GM12878 (cell line): ENCODE measurements at regions not wholly inside any gene's neighbourhood (a gene's known extent, or its start where the extent isn't known, plus 50 kb on each side); places are given as distances from the start of the nearest gene placed in this dataset.

Experiments used
- ATAC-seq: fragments of 200-7000 bp; cut with Tn5 transposase; 3 replicates; pipeline ENCODE4 v1.9.1; 2020; ENCODE audit warnings: mild to moderate bottlenecking, moderate library complexity
- BruUV-seq: library from RNA; stranded (reverse); fragments of 400-500 nt; replicated peaks from 2 replicates; lab custom pipeline; 2021; lab: Mats Ljungman, UMichigan
- CTCF ChIA-PET: fragments of 300-600 bp; sonication (Branson Sonifier 250); formaldehyde crosslinking; extraction: SDS; loops from one replicate; lab custom pipeline; 2021; ENCODE audit warnings: inconsistent platforms; lab: Yijun Ruan, JAX
- POLR2A ChIA-PET: fragments of 350-600 bp; formaldehyde crosslinking; extraction: SDS; loops from one replicate; lab custom pipeline; 2021; ENCODE audit warnings: inconsistent platforms; lab: Charles Lee
- RAD21 ChIA-PET: fragments of 300-600 bp; sonication (Branson Sonifier 250); formaldehyde crosslinking; loops from one replicate; lab custom pipeline; 2023; ENCODE audit warnings: antibody characterized with exemption; ENCODE audit not compliant: unreplicated experiment; lab: Charles Lee
- SMC1A ChIA-PET: fragments of 300-600 bp; sonication (Branson Sonifier 250); formaldehyde crosslinking; loops from one replicate; lab custom pipeline; 2023; ENCODE audit not compliant: unreplicated experiment, uncharacterized antibody; lab: Charles Lee
- DNase-seq: peaks from one replicate; pipeline ENCODE4 v3.0.0-alpha.2; 2011; ENCODE audit warnings: low read depth, low spot score
- FAIRE-seq: peaks from 3 replicates; lab custom pipeline; 2011; peaks lifted over from hg19 to GRCh38; lab: Jason Lieb, UNC
- H2AFZ ChIP-seq: 2 replicates; pipeline ENCODE4 v1.6.0; 2011; ENCODE audit warnings: low read depth, low read length, control low read depth; ENCODE audit not compliant: control insufficient read depth
- H3K27ac ChIP-seq: 2 replicates; pipeline ENCODE4 v1.5.1; 2011; ENCODE audit warnings: control low read depth; ENCODE audit not compliant: control insufficient read depth, insufficient read depth
- H3K27me3 ChIP-seq, 2 experiments: replicated peaks in 1 of 2; 2 replicates each; pipeline versions ENCODE4 v1.6.0 to v1.6.1; 2011; ENCODE audit warnings: low read length in 1 of 2; ENCODE audit not compliant: control insufficient read depth in 2 of 2, insufficient read depth in 2 of 2
- H3K36me3 ChIP-seq, 2 experiments: 2 replicates each; pipeline ENCODE4 v1.5.1; 2011; ENCODE audit warnings: low read length in 1 of 2; ENCODE audit not compliant: control insufficient read depth in 2 of 2, insufficient read depth in 2 of 2
- H3K4me1 ChIP-seq: 2 replicates; pipeline ENCODE4 v1.6.1; 2011; ENCODE audit warnings: mild to moderate bottlenecking, low read length, moderate library complexity, mixed read lengths; ENCODE audit not compliant: control insufficient read depth, insufficient read depth
- H3K4me2 ChIP-seq: 2 replicates; pipeline ENCODE4 v1.6.0; 2011; ENCODE audit warnings: control low read depth; ENCODE audit not compliant: control insufficient read depth, insufficient read depth
- H3K4me3 ChIP-seq: fragments of 200-600 bp; sonication (generic); 2 replicates; pipeline ENCODE4 v1.5.1; 2016
- H3K79me2 ChIP-seq: 2 replicates; pipeline ENCODE4 v1.6.0; 2011; ENCODE audit warnings: low read length; ENCODE audit not compliant: control insufficient read depth, insufficient read depth
- H3K9ac ChIP-seq: 2 replicates; pipeline ENCODE4 v1.8.0; 2011; ENCODE audit warnings: low read length, control low read depth, mixed read lengths; ENCODE audit not compliant: control insufficient read depth, insufficient read depth
- H3K9me3 ChIP-seq: replicated peaks from 3 replicates; pipeline ENCODE4 v1.5.1; 2011; ENCODE audit warnings: mild to moderate bottlenecking, low read length; ENCODE audit not compliant: control insufficient read depth, insufficient read depth
- H4K20me1 ChIP-seq: 2 replicates; pipeline ENCODE4 v1.6.0; 2011; ENCODE audit not compliant: control insufficient read depth, insufficient read depth
- CHD2 ChIP-seq: IDR thresholded peaks from 2 replicates; pipeline ENCODE4 v1.6.1; 2011; ENCODE audit warnings: low read depth, low read length, improper control_type of control experiment, borderline replicate concordance
- CREM ChIP-seq: IDR thresholded peaks from 2 replicates; pipeline ENCODE4 v1.6.1; 2014; ENCODE audit warnings: antibody characterized with exemption, low read depth
- JUNB ChIP-seq: IDR thresholded peaks from 2 replicates; pipeline ENCODE4 v1.6.1; 2016; ENCODE audit warnings: antibody characterized with exemption, mild to moderate bottlenecking
- KDM1A ChIP-seq: fragments of 200-600 bp; sonication (generic); IDR thresholded peaks from 2 replicates; pipeline ENCODE4 v1.6.1; 2016; ENCODE audit warnings: borderline replicate concordance
- NBN ChIP-seq: fragments of 450-650 bp; IDR thresholded peaks from 2 replicates; pipeline ENCODE4 v1.6.1; 2016
- RFX5 ChIP-seq: IDR thresholded peaks from 2 replicates; pipeline ENCODE4 v1.6.1; 2011; ENCODE audit warnings: low read depth, low read length, improper control_type of control experiment
- RUNX3 ChIP-seq: IDR thresholded peaks from 2 replicates; pipeline ENCODE4 v1.6.1; 2012; ENCODE audit warnings: low read length, inconsistent platforms
- ZNF217 ChIP-seq: fragments of 450-650 bp; IDR thresholded peaks from 2 replicates; pipeline ENCODE4 v1.6.1; 2017; ENCODE audit warnings: antibody characterized with exemption, mild to moderate bottlenecking
- WGBS: methylation state at CpG from one replicate; pipeline ENCODE4 v1.1.6; 2016; ENCODE audit warnings: low lambda C conversion rate; ENCODE audit not compliant: insufficient replicate concordance, insufficient coverage; ENCODE audit errors: missing lambda C conversion rate; 5-methylcytosine and 5-hydroxymethylcytosine counted together
- in situ Hi-C: fragments of 300-500 bp; cut with MboI; formaldehyde crosslinking; loops from 9 replicates; pipeline ENCODE4 v1.14.3; 2018; ENCODE audit warnings: mixed read lengths
- intact Hi-C: fragments of 100-400 bp; cut with micrococcal nuclease; formaldehyde crosslinking; loops from one replicate; pipeline ENCODE4 v1.14.2; 2022; ENCODE audit not compliant: unreplicated experiment
- TF ChIP-seq, protein P1 (sequence below): IDR thresholded peaks from 2 replicates; pipeline ENCODE4 v1.6.1; 2011; ENCODE audit warnings: low read depth, mild to moderate bottlenecking, low read length, moderate library complexity, borderline replicate concordance; ENCODE audit errors: extremely low read depth
- TF ChIP-seq, protein P2 (sequence below): fragments of 450-650 bp; IDR thresholded peaks from 2 replicates; pipeline ENCODE4 v1.6.1; 2016; ENCODE audit warnings: mild to moderate bottlenecking
- TF ChIP-seq, protein P3 (sequence below): IDR thresholded peaks from 2 replicates; pipeline ENCODE4 v1.6.1; 2011; ENCODE audit warnings: low read depth, low read length, improper control_type of control experiment, borderline replicate concordance
- TF ChIP-seq, protein P4 (sequence below): fragments of 450-650 bp; IDR thresholded peaks from 2 replicates; pipeline ENCODE4 v1.6.1; 2017; ENCODE audit warnings: low read depth, mild to moderate bottlenecking, moderate library complexity
- TF ChIP-seq, protein P5 (sequence below): fragments of 450-650 bp; conservative IDR thresholded peaks from 2 replicates; pipeline ENCODE4 v1.6.1; 2017; ENCODE audit warnings: mild to moderate bottlenecking, moderate library complexity
- TF ChIP-seq, protein P6 (sequence below): fragments of 450-650 bp; IDR thresholded peaks from 2 replicates; pipeline ENCODE4 v1.6.1; 2017; ENCODE audit warnings: mild to moderate bottlenecking, moderate library complexity

DNA sequence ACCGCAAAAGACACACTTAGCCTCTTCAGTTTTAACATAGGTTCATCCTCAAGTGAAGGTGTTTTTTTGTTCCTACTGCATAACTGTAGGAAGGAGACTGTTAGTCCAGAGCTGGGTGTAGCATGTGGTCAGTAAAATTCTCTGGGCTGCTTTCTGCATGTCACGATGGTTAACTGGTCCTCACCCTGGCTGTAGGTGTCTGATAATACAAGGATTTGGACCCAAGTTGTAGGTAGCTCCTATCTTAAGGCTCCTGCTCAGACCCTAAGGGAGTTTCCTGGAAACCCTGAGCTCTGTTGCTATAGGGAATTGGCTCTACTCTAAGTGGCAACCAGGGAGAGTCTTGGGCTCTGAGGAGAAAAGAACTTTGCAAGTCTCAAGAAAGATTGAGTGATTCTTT is 112.9 kb downstream of the SAMD9 start:
- CTCF ChIA-PET, result no interaction called here
- TF ChIP-seq, protein P1, sequence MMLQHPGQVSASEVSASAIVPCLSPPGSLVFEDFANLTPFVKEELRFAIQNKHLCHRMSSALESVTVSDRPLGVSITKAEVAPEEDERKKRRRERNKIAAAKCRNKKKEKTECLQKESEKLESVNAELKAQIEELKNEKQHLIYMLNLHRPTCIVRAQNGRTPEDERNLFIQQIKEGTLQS, result no peak
- TF ChIP-seq JUNB (no peak), NBN (no peak), ZNF217 (no peak), RUNX3 (no peak), CHD2 (no peak), CREM (no peak), RFX5 (no peak), KDM1A (no peak)
- TF ChIP-seq, protein P2, sequence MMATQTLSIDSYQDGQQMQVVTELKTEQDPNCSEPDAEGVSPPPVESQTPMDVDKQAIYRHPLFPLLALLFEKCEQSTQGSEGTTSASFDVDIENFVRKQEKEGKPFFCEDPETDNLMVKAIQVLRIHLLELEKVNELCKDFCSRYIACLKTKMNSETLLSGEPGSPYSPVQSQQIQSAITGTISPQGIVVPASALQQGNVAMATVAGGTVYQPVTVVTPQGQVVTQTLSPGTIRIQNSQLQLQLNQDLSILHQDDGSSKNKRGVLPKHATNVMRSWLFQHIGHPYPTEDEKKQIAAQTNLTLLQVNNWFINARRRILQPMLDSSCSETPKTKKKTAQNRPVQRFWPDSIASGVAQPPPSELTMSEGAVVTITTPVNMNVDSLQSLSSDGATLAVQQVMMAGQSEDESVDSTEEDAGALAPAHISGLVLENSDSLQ, result no peak
- TF ChIP-seq, protein P3, sequence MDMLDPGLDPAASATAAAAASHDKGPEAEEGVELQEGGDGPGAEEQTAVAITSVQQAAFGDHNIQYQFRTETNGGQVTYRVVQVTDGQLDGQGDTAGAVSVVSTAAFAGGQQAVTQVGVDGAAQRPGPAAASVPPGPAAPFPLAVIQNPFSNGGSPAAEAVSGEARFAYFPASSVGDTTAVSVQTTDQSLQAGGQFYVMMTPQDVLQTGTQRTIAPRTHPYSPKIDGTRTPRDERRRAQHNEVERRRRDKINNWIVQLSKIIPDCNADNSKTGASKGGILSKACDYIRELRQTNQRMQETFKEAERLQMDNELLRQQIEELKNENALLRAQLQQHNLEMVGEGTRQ, result no peak
- TF ChIP-seq, protein P4, sequence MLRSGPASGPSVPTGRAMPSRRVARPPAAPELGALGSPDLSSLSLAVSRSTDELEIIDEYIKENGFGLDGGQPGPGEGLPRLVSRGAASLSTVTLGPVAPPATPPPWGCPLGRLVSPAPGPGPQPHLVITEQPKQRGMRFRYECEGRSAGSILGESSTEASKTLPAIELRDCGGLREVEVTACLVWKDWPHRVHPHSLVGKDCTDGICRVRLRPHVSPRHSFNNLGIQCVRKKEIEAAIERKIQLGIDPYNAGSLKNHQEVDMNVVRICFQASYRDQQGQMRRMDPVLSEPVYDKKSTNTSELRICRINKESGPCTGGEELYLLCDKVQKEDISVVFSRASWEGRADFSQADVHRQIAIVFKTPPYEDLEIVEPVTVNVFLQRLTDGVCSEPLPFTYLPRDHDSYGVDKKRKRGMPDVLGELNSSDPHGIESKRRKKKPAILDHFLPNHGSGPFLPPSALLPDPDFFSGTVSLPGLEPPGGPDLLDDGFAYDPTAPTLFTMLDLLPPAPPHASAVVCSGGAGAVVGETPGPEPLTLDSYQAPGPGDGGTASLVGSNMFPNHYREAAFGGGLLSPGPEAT, result no peak
- TF ChIP-seq, protein P5, sequence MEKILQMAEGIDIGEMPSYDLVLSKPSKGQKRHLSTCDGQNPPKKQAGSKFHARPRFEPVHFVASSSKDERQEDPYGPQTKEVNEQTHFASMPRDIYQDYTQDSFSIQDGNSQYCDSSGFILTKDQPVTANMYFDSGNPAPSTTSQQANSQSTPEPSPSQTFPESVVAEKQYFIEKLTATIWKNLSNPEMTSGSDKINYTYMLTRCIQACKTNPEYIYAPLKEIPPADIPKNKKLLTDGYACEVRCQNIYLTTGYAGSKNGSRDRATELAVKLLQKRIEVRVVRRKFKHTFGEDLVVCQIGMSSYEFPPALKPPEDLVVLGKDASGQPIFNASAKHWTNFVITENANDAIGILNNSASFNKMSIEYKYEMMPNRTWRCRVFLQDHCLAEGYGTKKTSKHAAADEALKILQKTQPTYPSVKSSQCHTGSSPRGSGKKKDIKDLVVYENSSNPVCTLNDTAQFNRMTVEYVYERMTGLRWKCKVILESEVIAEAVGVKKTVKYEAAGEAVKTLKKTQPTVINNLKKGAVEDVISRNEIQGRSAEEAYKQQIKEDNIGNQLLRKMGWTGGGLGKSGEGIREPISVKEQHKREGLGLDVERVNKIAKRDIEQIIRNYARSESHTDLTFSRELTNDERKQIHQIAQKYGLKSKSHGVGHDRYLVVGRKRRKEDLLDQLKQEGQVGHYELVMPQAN, result no peak
- TF ChIP-seq, protein P6, sequence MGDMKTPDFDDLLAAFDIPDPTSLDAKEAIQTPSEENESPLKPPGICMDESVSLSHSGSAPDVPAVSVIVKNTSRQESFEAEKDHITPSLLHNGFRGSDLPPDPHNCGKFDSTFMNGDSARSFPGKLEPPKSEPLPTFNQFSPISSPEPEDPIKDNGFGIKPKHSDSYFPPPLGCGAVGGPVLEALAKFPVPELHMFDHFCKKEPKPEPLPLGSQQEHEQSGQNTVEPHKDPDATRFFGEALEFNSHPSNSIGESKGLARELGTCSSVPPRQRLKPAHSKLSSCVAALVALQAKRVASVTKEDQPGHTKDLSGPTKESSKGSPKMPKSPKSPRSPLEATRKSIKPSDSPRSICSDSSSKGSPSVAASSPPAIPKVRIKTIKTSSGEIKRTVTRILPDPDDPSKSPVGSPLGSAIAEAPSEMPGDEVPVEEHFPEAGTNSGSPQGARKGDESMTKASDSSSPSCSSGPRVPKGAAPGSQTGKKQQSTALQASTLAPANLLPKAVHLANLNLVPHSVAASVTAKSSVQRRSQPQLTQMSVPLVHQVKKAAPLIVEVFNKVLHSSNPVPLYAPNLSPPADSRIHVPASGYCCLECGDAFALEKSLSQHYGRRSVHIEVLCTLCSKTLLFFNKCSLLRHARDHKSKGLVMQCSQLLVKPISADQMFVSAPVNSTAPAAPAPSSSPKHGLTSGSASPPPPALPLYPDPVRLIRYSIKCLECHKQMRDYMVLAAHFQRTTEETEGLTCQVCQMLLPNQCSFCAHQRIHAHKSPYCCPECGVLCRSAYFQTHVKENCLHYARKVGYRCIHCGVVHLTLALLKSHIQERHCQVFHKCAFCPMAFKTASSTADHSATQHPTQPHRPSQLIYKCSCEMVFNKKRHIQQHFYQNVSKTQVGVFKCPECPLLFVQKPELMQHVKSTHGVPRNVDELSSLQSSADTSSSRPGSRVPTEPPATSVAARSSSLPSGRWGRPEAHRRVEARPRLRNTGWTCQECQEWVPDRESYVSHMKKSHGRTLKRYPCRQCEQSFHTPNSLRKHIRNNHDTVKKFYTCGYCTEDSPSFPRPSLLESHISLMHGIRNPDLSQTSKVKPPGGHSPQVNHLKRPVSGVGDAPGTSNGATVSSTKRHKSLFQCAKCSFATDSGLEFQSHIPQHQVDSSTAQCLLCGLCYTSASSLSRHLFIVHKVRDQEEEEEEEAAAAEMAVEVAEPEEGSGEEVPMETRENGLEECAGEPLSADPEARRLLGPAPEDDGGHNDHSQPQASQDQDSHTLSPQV, result no peak
- TF ChIP-seq, all 136 proteins: peak for 0
- in situ Hi-C loops (no loop called here), intact Hi-C loops (no loop called here)
- no peak for DNase-seq
- RAD21 ChIA-PET, result no interaction called here
- 61% methylated on average over 2 of the region's 2 CpGs for WGBS
- BruUV-seq, result no TSS peak
- H4K20me1 ChIP-seq, result no peaks in the 10 kb centered on the region
- no peak for FAIRE-seq
- H2AFZ ChIP-seq, result no peak overlapping the region
- no peak overlapping the region for H3K4me2 ChIP-seq
- H3K9ac ChIP-seq, result no peak overlapping the region
- no peak for ATAC-seq
- no peaks in the 10 kb centered on the region for H3K79me2 ChIP-seq
- POLR2A ChIA-PET, result no interaction called here
- no peaks in the 10 kb centered on the region for H3K27me3 ChIP-seq
- H3K4me1 ChIP-seq, result no peaks in the 10 kb centered on the region
- SMC1A ChIA-PET, result interaction anchor here (0.5 to 0.9 kb wide), 2 partner anchors 17 to 98 kb away, joined by 3 to 4 read pairs; no protein-coding TSS in a partner anchor
- H3K27ac ChIP-seq, result no peak overlapping the region
- no peaks in the 10 kb centered on the region for H3K9me3 ChIP-seq
- no peaks in the 10 kb centered on the region for H3K36me3 ChIP-seq
- H3K4me3 ChIP-seq, result no peak overlapping the region
